Gastrocnemius medialis (tissue), 4 donors: ENCODE measurements at regions not wholly inside any gene's neighbourhood (a gene's known extent, or its start where the extent isn't known, plus 50 kb on each side); places are given as distances from the start of the nearest gene placed in this dataset.

Experiments used
- CTCF ChIP-seq, 5 experiments: fragments of 450-650 bp in 3 of 5; fragments of 200-600 bp in 2 of 5; sonication (generic) in 2 of 5; IDR thresholded peaks in 4 of 5; conservative IDR thresholded peaks in 1 of 5; 1 replicate in 4 of 5; 2 replicates in 1 of 5; pipeline ENCODE4 v1.5.1; 2016 to 2019; ENCODE audit warnings: antibody characterized with exemption in 5 of 5, mild to moderate bottlenecking in 3 of 5, moderate library complexity in 3 of 5
- POLR2A ChIP-seq, 2 donors: fragments of 450-650 bp; IDR thresholded peaks; one replicate each; pipeline ENCODE4 v1.6.1; 2017; ENCODE audit warnings: antibody characterized with exemption in 2 of 2, mild to moderate bottlenecking in 2 of 2, moderate library complexity in 2 of 2

- no peak for TF ChIP-seq CTCF (IDR thresholded peaks at IDR 0.05 in 4 of 5, conservative IDR thresholded peaks at IDR 0.05 in 1 of 5)
- no peak for TF ChIP-seq POLR2A (IDR thresholded peaks at IDR 0.05)
Observed at GRCh38 chr3:111373239-111373638, 168.8 kb upstream of the CD96 start.
